Fibroblast of skin of left biceps (primary cell): ENCODE measurements at regions not wholly inside any gene's neighbourhood (a gene's known extent, or its start where the extent isn't known, plus 50 kb on each side); places are given as distances from the start of the nearest gene placed in this dataset.
A peak's percentile ranks its signal among the peaks of the same experiment; 100 is the strongest.

Experiments used
- DNase-seq, 2 experiments: peaks; one replicate each; pipeline ENCODE4 v3.0.0-alpha.2; 2013; ENCODE audit warnings: low read depth in 2 of 2

GRCh38 chr1:103353391-103353790 lies 172.1 kb upstream of the RNPC3 start:
- no peak for DNase-seq

GRCh38 chr1:103348136-103348535 lies 177.4 kb upstream of the RNPC3 start:
- DNase-seq: no peak

- DNase-seq: no peak
These were observed 180.6 kb upstream of the RNPC3 start for GRCh38 chr1:103344930-103345329.

- DNase-seq: no peak
These were observed 184.1 kb upstream of the RNPC3 start for GRCh38 chr1:103341377-103341880.

GRCh38 chr1:103337779-103338178 lies 187.7 kb upstream of the RNPC3 start:
- no peak for DNase-seq

GRCh38 chr1:103336408-103336807 lies 189.1 kb upstream of the RNPC3 start:
- no peak for DNase-seq

GRCh38 chr1:103333141-103333540 lies 192.4 kb upstream of the RNPC3 start:
- DNase-seq: no peak

GRCh38 chr1:103327054-103327719 lies 198.3 kb upstream of the RNPC3 start:
- DNase-seq: no peak

GRCh38 chr1:103326595-103326994 lies 198.9 kb upstream of the RNPC3 start:
- DNase-seq: no peak

- no peak for DNase-seq
These were observed 201.5 kb upstream of the COL11A1 start for GRCh38 chr1:103309786-103310185.

GRCh38 chr1:103307751-103308150 lies 199.4 kb upstream of the COL11A1 start:
- DNase-seq: no peak

- DNase-seq: peak in 1 of 2 experiments; percentile 45
These were observed 175.7 kb upstream of the COL11A1 start for GRCh38 chr1:103283841-103284669.

- no peak for DNase-seq
These were observed 175.0 kb upstream of the COL11A1 start for GRCh38 chr1:103283371-103283770.

- DNase-seq: no peak
These were observed 167.4 kb upstream of the COL11A1 start for GRCh38 chr1:103275725-103276124.

- no peak for DNase-seq
These were observed 166.6 kb upstream of the COL11A1 start for GRCh38 chr1:103274886-103275285.

- DNase-seq: no peak
These were observed 164.8 kb upstream of the COL11A1 start for GRCh38 chr1:103273106-103273505.

- peak; percentile 71 for DNase-seq
These were observed 163.1 kb upstream of the COL11A1 start for GRCh38 chr1:103271471-103271870.

- no peak for DNase-seq
These were observed 159.6 kb upstream of the COL11A1 start for GRCh38 chr1:103267893-103268292.

- no peak for DNase-seq
These were observed 158.9 kb upstream of the COL11A1 start for GRCh38 chr1:103267266-103267665.

GRCh38 chr1:103266036-103266435 lies 157.7 kb upstream of the COL11A1 start:
- DNase-seq: peak in 1 of 2 experiments; percentile 67

GRCh38 chr1:103265551-103265950 lies 157.2 kb upstream of the COL11A1 start:
- DNase-seq: no peak

- no peak for DNase-seq
These were observed 151.7 kb upstream of the COL11A1 start for GRCh38 chr1:103259982-103260381.

GRCh38 chr1:103256490-103256889 lies 148.2 kb upstream of the COL11A1 start:
- no peak for DNase-seq
